HG03135 (cell line): ENCODE measurements at regions not wholly inside any gene's neighbourhood (a gene's known extent, or its start where the extent isn't known, plus 50 kb on each side); places are given as distances from the start of the nearest gene placed in this dataset.

ENCODE experiments used
- ATAC-seq: cut with Tn5 transposase; IDR thresholded peaks from one replicate; pipeline ENCODE4 v1.9.1; 2021; ENCODE audit warnings: mild to moderate bottlenecking, moderate library complexity; ENCODE audit not compliant: unreplicated experiment

DNA sequence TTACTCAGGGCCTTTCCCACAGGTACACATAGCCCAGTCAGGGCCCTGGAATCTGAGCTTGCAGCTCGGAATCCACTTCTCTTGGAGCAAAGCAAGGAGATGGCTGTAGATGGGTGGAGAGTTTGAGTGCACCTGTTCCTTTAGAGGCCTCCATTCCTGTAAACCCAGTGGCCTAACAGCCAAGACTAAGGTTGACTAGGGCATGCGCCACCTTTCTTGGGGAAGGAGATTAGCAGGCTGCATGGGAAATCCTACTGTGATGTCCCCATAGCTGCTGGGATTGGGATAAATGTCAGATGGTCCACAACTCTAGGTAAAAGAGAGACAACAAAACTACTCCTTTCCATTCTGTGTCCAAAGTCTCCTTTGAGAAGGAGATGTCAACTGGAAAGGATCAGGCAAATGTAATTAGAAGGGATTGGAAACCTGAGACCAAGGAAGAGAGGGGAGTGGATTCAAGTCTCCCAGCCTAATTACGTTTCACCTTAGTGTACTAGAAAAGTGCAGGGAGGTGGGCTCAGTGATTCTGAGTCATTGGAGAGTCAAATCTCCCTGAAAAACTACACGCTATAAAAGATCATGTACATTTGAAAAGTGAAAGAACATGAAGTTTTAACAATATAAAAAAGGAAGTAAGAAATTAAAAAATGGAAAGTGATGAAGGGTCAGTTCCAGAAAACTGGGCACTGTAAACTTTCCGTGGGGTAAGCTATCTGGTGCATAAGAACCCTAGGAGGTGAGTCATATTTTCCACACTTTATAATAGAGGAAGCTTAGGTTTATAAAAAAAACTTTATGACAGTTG lies 104.2 kb downstream of the SEC61B start:
- ATAC-seq = no peak

DNA sequence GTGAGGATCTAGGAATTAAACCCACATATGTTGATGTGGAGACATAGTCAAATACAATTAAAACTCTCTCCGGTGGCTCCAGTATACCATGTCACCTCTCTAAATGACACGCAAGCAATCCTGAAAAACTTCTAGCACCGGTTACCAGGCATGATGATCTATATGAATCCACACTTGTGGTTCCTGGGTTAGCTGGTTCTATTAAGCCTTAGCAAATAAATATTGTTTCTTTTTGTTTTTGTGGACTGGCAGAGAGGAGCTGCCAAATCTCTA lies 104.8 kb downstream of the SEC61B start:
- no peak for ATAC-seq

DNA sequence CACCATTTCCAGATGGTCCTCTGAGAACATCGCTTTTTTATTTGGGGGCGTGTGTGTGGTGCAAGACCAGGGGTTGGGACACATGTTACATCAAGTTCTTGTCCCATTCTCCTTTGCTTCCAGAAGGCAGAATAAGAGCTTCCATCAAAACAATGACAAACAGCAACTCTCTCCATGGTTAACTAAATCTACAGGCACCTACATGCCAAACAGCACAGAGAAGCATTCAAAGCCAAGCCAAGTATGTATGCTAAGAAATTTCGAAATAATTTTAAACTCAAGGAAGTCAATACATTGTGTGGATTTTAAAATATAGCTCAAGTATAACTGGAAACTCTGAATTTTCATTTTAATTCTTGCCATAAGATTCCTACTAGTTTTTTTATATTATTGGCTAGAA lies 105.6 kb downstream of the SEC61B start:
- ATAC-seq = no peak

DNA sequence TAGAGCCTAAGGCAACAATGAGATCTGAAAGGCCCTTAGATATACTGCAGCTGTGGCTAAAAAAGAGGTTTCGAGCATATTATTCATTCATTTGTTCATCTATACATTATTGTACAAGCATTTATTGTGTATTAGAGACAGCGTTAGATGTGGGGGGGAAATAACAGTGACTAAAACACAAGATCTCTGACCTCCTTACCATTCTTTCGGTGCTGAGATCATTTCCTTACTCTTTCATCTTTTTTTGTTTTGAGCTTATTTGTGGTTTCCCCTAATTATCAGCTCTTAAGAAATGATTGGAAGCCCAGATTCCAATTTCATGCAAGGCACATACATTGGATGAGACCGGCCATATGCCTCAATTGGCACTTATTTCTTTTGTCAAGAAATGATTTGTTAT lies 113.2 kb downstream of the SEC61B start:
- no peak for ATAC-seq

DNA sequence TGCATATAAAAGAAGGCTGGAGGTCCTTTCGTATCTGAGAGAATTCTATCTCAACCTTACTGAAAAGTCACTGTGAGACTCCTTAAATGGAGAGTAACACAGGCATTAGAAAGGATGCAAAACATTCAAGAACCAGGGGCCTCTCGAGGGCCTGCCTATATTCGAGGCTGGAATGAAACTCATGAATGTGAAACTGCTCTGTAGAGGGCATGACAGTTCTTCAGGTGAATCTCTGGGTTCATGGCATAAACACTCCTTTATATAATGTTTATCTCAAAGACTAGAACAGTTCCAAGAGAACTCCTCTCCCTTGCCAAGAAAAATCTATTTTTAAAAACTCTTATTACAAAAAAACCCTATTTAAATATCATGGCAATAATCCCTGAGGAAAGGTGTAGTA lies 113.9 kb downstream of the SEC61B start:
- ATAC-seq = no peak

DNA sequence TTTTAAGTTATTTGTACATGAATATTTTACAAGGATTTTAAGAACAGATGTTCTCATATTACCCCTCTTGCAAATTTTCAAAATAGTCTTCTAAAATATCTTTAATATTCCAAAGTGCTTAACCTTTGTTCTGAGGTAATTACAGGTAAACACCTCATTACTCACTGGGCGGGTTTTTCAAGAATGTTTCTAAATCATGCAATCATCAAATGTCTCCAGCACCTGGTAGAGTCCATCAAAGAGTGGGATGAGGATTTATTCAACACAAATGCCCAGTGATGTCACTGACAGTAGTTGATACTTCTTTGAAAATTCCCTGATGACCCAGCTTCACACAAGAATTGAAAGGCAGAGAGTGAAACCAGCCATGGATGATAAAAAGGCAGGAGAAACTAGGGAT lies 114.4 kb downstream of the SEC61B start:
- ATAC-seq = no peak

DNA sequence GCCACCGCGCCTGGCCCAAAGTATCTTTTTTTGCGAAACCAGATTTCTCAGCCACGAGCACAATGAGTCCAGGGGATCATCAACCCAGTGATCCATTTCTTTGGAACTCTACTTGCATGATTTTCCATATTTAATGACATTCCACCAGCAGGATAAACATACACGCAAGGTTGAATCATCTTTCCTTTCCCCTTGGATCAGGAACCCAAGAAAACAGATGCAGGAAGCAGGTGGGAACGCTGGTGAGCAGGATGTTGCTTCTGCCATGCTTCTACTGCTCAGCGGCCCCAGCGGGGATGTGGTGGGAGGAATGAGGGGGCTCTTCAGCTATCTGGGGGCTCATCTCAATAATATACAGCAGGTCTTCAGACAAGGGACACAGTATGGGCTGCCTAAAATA lies 118.2 kb downstream of the SEC61B start:
- no peak for ATAC-seq

DNA sequence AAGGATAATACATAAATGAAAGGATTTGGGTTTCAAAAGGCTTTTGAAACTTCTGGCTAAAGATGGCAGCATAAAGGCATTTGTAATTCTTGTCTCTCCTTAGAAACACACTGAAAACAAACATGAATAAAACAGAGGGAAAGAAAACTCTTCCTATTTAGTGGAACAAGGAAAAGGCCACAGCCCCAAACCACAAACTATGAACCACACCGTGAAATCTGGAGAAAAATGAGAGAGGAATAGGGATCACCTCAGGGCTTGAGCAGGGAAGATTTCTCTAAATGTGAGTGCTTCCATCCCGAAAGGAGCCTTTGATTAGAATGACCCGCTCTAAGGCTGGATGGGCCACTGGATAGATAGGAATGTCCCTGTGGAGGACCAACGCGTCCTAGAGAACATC lies 119.6 kb downstream of the SEC61B start:
- ATAC-seq = no peak

DNA sequence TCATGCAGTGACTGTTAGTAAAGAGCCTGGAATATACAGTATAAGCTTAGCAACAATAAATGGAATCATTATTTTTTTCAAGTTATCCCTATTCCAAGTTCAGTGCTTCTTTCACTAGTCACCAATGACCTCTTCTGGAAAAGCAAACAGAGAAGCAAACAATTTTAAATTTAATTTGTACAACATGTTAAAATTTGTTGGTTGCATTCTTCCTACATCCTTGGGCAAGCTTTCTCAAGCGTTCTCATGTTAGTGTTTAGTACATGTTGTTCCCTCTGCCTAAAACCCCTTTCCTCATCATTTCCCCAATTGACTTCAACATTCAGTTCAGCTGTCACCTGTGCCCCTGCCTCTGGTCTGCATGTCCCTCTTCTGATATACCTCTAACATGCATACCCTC lies 123.4 kb downstream of the SEC61B start:
- ATAC-seq = no peak

DNA sequence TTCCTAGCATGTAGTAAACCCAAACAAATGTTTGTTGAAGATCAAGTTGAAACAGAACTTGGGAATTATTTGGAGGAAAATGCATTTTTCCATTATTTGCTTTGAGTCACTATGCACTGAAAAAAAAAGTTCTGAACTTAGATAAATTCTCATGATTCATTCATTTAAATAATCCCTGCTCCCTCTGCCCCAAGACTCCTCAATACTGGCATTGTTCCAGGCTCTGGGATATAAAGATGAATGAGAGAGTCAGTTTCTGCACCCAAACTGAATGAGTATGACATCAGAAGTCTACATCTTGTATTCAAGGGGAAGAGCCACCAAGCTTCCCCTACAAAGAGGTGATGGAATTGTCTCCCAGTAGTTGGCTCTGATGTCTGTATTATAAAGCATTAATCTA lies 123.9 kb downstream of the SEC61B start:
- ATAC-seq = no peak

DNA sequence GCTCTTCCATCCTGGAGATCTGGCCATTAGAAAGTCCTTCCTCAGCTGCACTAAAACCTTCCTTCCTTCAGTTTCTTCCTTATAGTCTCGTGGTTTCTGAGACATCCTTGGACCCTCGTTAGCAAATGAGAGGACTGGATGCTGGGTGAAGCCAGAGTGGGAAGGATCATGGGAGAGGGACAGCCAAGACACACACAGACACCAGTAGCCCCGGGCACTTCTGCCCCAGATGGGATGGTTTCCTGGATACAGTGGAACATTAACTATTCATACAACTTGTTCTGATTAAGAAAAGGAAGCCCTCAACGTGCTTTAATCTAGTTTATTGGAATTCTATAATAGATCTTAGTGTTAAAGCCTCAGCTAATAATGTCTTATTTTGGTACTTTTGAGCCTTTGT lies 125.5 kb downstream of the SEC61B start:
- no peak for ATAC-seq

DNA sequence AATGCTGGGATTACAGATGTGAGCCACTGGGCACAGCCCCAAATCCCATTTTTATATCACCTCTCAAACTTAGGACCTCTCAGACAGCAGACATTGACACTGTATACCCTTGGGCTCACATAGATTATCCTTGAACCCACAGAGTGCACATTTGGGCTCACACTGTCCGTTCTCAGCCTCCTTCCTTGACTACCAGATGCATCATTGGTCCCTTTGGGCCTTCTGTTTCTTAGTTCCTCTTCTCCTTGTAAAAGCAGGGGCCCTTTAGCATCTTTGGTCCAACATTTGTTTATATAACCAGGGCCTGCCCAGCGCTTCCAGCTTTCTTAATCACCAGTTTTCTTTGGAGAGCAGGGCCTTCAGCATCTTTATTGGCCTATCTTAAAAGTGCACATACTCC lies 126.2 kb downstream of the SEC61B start:
- ATAC-seq = no peak

DNA sequence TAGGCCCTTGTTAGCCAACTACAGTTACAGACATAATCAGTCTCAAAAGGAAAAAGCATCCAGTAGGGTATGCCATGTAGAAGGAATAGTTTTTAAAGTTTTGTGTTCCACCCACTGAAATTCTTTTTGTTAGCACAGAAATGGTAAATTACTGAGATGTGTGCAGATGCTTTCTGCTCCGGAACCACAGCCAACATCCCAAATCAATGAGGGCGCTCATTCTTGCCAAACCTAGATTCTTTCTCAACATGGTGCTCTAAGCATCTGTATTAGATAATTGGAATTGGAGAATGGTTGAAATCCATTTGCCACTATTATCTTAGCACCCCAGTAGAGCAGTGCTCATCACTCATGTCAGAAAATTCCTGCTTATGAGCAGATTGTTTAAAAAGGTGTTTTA lies 127.8 kb downstream of the SEC61B start:
- ATAC-seq = no peak

DNA sequence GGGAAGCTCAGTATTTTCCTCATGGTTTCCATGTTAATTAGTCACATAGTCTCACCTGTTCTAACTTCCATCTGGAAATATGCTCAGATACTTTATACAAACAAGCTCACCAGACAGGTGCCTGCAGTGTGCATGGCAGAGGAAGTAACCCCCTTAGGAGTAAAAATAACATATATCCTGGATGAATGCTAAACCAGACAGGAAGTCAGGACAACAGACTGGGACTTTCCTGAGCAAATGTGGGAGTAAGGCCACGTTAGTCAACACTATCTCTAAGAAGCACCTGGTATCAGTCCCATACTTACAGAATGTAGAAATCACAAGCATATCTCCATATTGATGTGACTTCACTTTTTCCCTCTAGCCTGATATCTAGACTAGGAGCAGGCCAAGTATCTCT lies 128.4 kb downstream of the SEC61B start:
- no peak for ATAC-seq

DNA sequence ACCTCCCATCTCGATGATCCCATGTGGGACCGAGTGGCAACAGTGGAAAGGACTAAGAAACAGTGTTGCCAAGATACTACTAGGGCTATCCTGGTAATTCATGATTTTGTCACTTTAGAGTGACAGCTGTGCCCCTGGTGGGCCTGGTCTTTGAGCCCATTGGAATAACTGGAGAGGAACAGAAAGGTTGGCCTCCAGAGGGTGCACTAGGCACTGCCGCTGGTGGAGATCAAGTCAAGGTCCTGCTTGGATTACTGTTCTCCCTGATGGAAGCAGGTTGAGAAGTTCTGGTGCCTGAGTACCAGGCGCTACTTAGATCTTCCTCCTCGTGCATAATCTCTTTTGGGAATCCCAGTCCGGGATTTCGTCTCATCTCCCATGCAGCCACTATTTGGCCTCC lies 129.6 kb downstream of the SEC61B start:
- no peak for ATAC-seq

DNA sequence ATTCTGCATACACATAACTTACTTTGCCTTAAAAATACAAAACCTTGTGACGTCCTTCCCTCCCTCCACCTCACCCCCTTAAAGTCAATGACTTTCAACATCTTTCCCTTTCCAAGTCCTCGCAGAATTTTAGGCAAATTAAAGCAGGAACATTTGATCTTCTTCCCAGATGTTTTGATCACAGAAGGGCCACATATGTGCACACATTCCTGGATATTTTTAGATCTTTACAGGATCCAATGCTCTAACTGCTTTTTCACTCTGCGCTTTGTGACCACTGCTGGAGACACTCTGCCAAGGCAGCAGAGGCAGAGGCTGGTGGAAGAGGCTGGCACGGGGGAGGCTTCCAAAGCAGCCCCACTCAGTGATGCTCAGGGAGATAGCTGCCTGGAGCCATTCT lies 130.7 kb downstream of the SEC61B start:
- ATAC-seq = no peak

DNA sequence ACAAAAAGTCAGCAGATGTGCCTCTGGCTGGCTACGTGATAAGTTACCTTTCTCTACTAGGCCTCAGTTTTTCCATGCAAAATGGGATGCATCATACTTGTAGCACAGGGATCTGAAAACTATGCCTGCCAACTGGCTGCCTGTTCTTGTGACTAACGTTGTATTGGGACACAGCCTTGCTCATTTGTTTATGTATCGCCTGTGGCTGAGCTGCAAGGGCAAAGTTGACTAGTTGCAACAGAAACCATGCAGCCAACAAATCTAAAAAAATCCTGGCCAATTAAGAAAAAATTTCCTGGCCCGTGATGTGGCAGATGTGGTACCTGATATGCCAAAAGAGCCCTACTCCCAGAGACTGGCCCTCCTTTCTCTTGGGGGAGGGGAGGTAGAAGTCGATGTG lies 131.3 kb downstream of the SEC61B start:
- ATAC-seq = no peak

DNA sequence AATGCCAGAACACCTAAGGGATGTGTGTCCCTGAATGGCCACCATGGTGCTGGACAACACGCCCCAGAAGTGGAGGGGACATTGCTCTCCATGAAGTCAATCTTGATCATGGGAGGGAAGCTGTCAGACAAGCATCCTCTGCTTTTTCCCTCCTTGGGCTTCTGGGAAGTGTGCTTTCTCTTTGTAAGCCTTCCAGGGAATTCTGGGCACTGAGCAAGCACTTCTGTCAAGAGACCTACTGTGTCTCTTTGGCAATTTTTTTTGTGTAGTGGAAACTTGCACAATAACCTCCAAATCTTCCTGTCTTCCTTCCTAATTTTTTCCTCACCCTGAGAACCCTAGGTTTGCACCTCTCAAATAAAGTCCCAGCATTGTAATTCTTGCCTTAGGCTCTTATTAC lies 132.0 kb downstream of the SEC61B start:
- ATAC-seq = no peak

DNA sequence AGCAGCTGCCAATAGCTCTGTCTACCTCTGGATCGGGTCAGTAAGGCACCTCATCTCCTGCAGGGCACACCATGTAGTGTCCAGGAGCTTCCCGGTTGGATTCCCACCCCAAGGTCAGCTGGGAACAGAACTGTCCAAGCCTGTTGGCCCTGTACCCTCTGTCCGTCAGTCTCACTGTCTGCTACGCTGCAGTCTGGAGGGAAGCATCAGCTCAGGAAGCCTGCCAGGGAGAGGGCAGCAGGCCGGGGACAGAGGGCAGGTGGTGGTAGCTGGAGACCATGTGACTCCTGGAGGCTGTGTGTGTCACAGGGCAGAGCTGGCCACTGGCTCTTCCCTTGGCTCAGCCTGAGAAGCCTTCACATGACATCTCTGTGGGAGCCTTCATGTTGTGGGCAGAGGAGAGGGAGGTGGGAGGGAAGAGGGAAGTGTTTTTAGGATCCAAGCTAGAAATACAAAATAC lies 134.5 kb downstream of the SEC61B start:
- no peak for ATAC-seq

DNA sequence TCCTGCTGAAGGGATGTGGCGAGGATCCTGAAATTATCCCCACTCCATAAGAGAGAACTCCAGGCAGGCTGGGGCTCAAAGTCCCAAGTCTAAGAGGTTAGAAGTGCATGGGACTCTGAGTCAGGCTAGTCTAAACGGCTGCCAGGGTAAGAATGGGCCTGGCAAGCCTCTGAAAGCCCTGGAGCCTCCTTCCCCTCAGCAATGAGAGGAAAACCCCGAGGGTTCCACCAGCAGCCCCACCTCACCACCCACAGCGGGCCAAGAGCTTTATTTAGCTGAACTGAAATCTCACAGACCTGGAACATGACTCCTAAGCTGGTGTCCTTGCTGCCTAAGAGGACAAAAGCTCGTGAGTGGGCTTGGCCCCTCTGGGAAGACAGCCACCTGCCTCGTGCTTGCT lies 135.5 kb downstream of the SEC61B start:
- ATAC-seq = no peak

DNA sequence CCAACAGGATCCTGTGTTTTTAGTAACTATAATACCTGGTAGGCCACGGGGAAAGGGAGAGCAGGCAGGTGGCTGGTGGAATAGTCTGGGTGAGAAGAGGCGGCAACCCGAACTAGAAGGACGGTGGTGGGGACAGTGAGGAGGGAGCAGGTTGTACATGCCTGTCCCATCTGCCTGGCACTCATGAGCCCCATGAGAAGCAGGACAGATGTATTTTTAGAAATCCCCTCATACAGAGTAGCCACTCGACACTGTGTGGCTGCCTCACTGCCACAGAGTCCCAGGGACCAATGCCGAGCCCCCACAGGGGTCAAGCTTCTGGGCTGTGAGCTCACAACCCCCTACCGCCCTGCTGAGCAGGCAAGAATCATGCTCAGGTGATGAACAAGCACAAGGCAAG lies 136.6 kb downstream of the SEC61B start:
- ATAC-seq = no peak

DNA sequence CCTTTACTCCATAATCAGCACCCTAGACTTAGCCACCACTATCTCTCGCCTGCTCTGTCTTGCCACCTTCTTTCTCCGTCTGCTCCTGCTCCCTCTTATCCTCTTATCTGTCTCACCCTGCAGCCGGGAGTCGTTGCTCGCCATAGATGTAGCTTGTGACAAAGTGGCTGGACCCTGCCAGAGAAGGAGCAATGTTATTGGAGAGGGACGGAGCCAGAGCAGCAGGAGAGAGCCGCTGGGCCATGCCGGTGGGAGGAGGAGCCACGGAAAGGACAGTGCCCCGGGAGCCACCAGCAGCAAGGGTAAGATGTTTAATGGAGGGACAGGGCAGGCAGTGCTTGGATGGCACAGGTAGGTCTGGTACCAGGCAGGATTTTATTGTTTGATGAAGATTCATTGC lies 137.3 kb downstream of the SEC61B start:
- no peak for ATAC-seq

DNA sequence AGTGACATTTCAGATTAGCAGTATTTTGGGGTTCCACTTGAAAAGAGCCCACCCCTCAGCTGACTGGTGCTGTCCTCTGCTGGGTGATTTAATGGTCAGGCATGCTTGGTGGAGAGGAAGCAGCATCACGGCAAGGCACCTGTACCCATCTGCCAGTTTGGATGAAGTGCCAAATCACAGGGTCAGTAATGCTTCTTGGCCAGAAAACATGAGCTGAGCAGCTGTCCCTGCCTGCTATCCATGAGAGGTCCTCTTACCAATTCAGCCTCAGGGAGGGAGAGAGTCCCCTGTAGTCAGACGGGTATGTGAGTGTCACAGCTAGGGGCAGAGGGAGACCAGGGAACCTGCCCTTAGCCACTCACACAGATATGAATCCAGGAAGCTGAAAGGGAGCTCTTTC lies 137.9 kb downstream of the SEC61B start:
- ATAC-seq = no peak
